Adrenal gland (tissue), 5 donors: ENCODE measurements at regions not wholly inside any gene's neighbourhood (a gene's known extent, or its start where the extent isn't known, plus 50 kb on each side); places are given as distances from the start of the nearest gene placed in this dataset.

Experiments
- CTCF ChIP-seq, 6 experiments: fragments of 450-650 bp in 4 of 6; fragments of 200-600 bp in 2 of 6; sonication (generic) in 1 of 6; IDR thresholded peaks; 1 replicate in 5 of 6; 2 replicates in 1 of 6; pipeline versions ENCODE4 v1.5.1 to v1.8.0; 2016 to 2021; ENCODE audit warnings: antibody characterized with exemption in 6 of 6, mild to moderate bottlenecking in 2 of 6, moderate library complexity in 1 of 6
- POLR2A ChIP-seq, 2 donors: fragments of 450-650 bp; IDR thresholded peaks; one replicate each; pipeline ENCODE4 v1.6.1; 2017; ENCODE audit warnings: antibody characterized with exemption in 2 of 2, mild to moderate bottlenecking in 2 of 2, moderate library complexity in 1 of 2
- donor health status: DM: no; HTN: no; CAD: no.

GRCh38 chr10:44190541-44190940 lies 194.4 kb downstream of the CXCL12 start:
- TF ChIP-seq CTCF (IDR thresholded peaks at IDR 0.05) (no peak), POLR2A (IDR thresholded peaks at IDR 0.05) (no peak)
